HUES6 (cell line): ENCODE measurements at regions not wholly inside any gene's neighbourhood (a gene's known extent, or its start where the extent isn't known, plus 50 kb on each side); places are given as distances from the start of the nearest gene placed in this dataset.

ENCODE experiments used
- H3K27ac ChIP-seq: 2 replicates; pipeline ENCODE4 v1.7.0; 2013; ENCODE audit warnings: low read depth, mild to moderate bottlenecking, low read length, inconsistent platforms
- H3K27me3 ChIP-seq: 2 replicates; pipeline ENCODE4 v1.6.1; 2013; ENCODE audit warnings: low read length; ENCODE audit not compliant: control insufficient read depth, insufficient read depth
- H3K36me3 ChIP-seq: 2 replicates; pipeline ENCODE4 v1.6.1; 2013; ENCODE audit warnings: low read length; ENCODE audit not compliant: control insufficient read depth, insufficient read depth
- H3K4me1 ChIP-seq: 2 replicates; pipeline ENCODE4 v1.6.1; 2013; ENCODE audit warnings: low read length; ENCODE audit not compliant: control insufficient read depth, insufficient read depth
- H3K4me3 ChIP-seq: 2 replicates; pipeline ENCODE4 v1.5.1; 2013; ENCODE audit warnings: low read depth, low read length
- H3K9ac ChIP-seq: one replicate; pipeline ENCODE4 v1.6.1; 2013; ENCODE audit warnings: mild to moderate bottlenecking, low read length
- H3K9me3 ChIP-seq: 2 replicates; pipeline ENCODE4 v1.6.1; 2013; ENCODE audit warnings: low read depth, low read length; ENCODE audit not compliant: control insufficient read depth, insufficient read depth

- Histone ChIP-seq H3K27ac (no peak overlapping the region), H3K9me3 (no peaks in the 10 kb centered on the region), H3K27me3 (no peaks in the 10 kb centered on the region), H3K4me1 (no peaks in the 10 kb centered on the region), H3K9ac (no peak overlapping the region), H3K4me3 (no peak overlapping the region), H3K36me3 (no peaks in the 10 kb centered on the region)
Measured at GRCh38 chr9:88805217-88805943, 185.9 kb upstream of the S1PR3 start.

- Histone ChIP-seq H3K9ac (no peak overlapping the region), H3K4me3 (no peak overlapping the region), H3K27me3 (no peaks in the 10 kb centered on the region), H3K27ac (no peak overlapping the region), H3K9me3 (no peaks in the 10 kb centered on the region), H3K36me3 (no peaks in the 10 kb centered on the region), H3K4me1 (no peaks in the 10 kb centered on the region)
Measured at GRCh38 chr9:88807426-88807825, 183.8 kb upstream of the S1PR3 start.

- Histone ChIP-seq H3K36me3 (no peaks in the 10 kb centered on the region), H3K4me3 (no peak overlapping the region), H3K27me3 (no peaks in the 10 kb centered on the region), H3K9ac (no peak overlapping the region), H3K27ac (no peak overlapping the region), H3K9me3 (no peaks in the 10 kb centered on the region), H3K4me1 (peaks cover 3% of the 10 kb centered on the region; the same call in 1 of the 2 replicates)
Measured at GRCh38 chr9:88808019-88808656, 183.1 kb upstream of the S1PR3 start.

GRCh38 chr9:88808761-88809354 lies 182.4 kb upstream of the S1PR3 start:
- H3K9me3 ChIP-seq, result no peaks in the 10 kb centered on the region
- H3K27me3 ChIP-seq, result no peaks in the 10 kb centered on the region
- no peak overlapping the region for H3K27ac ChIP-seq

GRCh38 chr9:88809355-88810161 lies 181.7 kb upstream of the S1PR3 start:
- Histone ChIP-seq H3K4me1 (peaks cover 7% of the 10 kb centered on the region; the same call in 1 of the 2 replicates), H3K9me3 (no peaks in the 10 kb centered on the region), H3K4me3 (no peak overlapping the region), H3K9ac (no peak overlapping the region), H3K27ac (no peak overlapping the region), H3K36me3 (no peaks in the 10 kb centered on the region), H3K27me3 (no peaks in the 10 kb centered on the region)

More at GRCh38 chr9:88808761-88809354, 182.4 kb upstream of the S1PR3 start:
- Histone ChIP-seq H3K9ac (no peak overlapping the region), H3K36me3 (no peaks in the 10 kb centered on the region), H3K4me3 (no peak overlapping the region), H3K4me1 (peaks cover 7% of the 10 kb centered on the region; the same call in 1 of the 2 replicates)

GRCh38 chr9:88810826-88811225 lies 180.4 kb upstream of the S1PR3 start:
- Histone ChIP-seq H3K36me3 (no peaks in the 10 kb centered on the region), H3K9me3 (no peaks in the 10 kb centered on the region), H3K27me3 (no peaks in the 10 kb centered on the region), H3K4me1 (peaks cover 7% of the 10 kb centered on the region; the same call in 1 of the 2 replicates), H3K27ac (no peak overlapping the region), H3K9ac (no peak overlapping the region), H3K4me3 (no peak overlapping the region)

GRCh38 chr9:88811511-88811910 lies 179.8 kb upstream of the S1PR3 start:
- no peaks in the 10 kb centered on the region for H3K36me3 ChIP-seq
- no peaks in the 10 kb centered on the region for H3K27me3 ChIP-seq
- no peak overlapping the region for H3K9ac ChIP-seq
- peaks cover 7% of the 10 kb centered on the region; the same call in 1 of the 2 replicates for H3K4me1 ChIP-seq
- no peak overlapping the region for H3K4me3 ChIP-seq
- H3K9me3 ChIP-seq, result no peaks in the 10 kb centered on the region
- no peak overlapping the region for H3K27ac ChIP-seq

GRCh38 chr9:88812938-88813637 lies 178.2 kb upstream of the S1PR3 start:
- Histone ChIP-seq H3K4me1 (peaks cover 12% of the 10 kb centered on the region), H3K36me3 (no peaks in the 10 kb centered on the region), H3K4me3 (no peak overlapping the region), H3K27ac (no peak overlapping the region), H3K9ac (no peak overlapping the region), H3K9me3 (no peaks in the 10 kb centered on the region), H3K27me3 (no peaks in the 10 kb centered on the region)

- no peaks in the 10 kb centered on the region for H3K9me3 ChIP-seq
- H3K36me3 ChIP-seq, result no peaks in the 10 kb centered on the region
- H3K9ac ChIP-seq, result no peak overlapping the region
- peaks cover 15% of the 10 kb centered on the region for H3K4me1 ChIP-seq
- H3K27me3 ChIP-seq, result no peaks in the 10 kb centered on the region
- H3K4me3 ChIP-seq, result no peak overlapping the region
- no peak overlapping the region for H3K27ac ChIP-seq
Measured at GRCh38 chr9:88813638-88814209, 177.5 kb upstream of the S1PR3 start.

- Histone ChIP-seq H3K9ac (no peak overlapping the region), H3K4me1 (peaks cover 21% of the 10 kb centered on the region)
Measured at GRCh38 chr9:88814577-88814976, 176.7 kb upstream of the S1PR3 start.

More at GRCh38 chr9:88814577-88814976, 176.7 kb upstream of the S1PR3 start:
- H3K9me3 ChIP-seq, result no peaks in the 10 kb centered on the region
- no peaks in the 10 kb centered on the region for H3K36me3 ChIP-seq
- H3K27ac ChIP-seq, result no peak overlapping the region
- H3K27me3 ChIP-seq, result no peaks in the 10 kb centered on the region
- no peak overlapping the region for H3K4me3 ChIP-seq
